Glomerular visceral epithelial cell (primary cell): ENCODE measurements at regions not wholly inside any gene's neighbourhood (a gene's known extent, or its start where the extent isn't known, plus 50 kb on each side); places are given as distances from the start of the nearest gene placed in this dataset.

Experiments
- DNase-seq: peaks from one replicate; pipeline ENCODE4 v3.0.0-alpha.2; 2016; ENCODE audit errors: extremely low spot score

GRCh38 chr2:193349642-193350041 lies 1154.9 kb upstream of the TMEFF2 start:
- DNase-seq: no peak

DNA sequence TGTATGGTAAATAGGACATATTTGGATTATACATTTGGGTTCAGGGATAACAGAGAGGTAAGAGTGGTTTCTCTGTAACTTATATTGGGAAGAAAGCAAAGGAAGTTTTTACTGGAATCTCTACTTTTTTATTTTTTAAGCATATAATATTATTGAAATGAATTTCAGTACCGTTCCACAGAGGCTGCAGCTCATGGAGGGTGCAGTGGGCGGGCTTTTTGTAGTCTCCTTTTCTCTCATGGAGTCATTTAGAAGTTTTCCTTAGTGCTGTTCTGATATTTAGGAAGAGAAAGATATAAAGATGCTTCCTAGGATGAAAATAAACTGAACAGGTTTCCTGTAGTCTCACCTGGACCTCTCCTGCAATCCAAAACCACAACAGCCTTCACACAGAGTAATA lies 1153.3 kb upstream of the TMEFF2 start:
- DNase-seq: no peak

GRCh38 chr2:193336781-193337180 lies 1142.0 kb upstream of the TMEFF2 start:
- DNase-seq: no peak

- DNase-seq: no peak
These were observed 1139.7 kb upstream of the TMEFF2 start for GRCh38 chr2:193334401-193334800.

GRCh38 chr2:193333539-193333938 lies 1138.8 kb upstream of the TMEFF2 start:
- DNase-seq: no peak

DNA sequence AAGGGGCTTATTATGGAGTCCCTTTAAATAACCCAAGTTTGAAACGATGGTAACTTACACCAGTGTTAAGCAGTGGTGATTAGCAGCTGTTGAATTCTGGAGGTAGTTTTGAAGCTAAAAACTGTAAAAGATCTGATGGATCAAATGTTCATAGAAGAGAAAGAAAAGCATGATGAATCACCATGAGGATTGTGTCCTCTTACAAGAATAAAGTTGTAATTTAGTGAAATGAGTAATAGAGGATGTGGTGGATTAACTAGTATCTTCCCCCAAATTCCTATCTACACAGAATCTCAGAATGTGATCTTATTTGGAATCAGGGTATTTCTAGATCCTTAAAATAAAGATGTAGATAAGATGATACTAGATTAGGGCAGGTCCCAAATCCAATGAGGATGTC lies 1138.2 kb upstream of the TMEFF2 start:
- DNase-seq: no peak

DNA sequence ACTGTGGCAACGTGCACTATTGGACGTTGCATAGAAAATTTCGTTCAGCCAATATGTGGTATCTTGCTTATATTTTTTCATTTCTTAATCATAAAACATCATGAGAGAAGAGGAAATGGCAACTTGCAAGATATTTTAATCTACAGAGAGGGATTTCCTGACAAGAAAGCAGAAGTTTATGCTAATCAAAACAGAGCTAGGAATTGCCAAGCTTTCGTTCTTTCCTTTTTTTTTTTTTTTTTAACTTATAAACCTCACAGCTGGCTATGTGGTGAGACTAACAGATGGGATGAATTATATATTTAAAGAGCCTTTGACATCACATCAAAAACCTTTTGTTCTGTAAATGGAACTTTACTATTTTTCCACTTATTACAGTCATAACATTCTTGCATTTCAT lies 1136.9 kb upstream of the TMEFF2 start:
- DNase-seq: no peak

DNA sequence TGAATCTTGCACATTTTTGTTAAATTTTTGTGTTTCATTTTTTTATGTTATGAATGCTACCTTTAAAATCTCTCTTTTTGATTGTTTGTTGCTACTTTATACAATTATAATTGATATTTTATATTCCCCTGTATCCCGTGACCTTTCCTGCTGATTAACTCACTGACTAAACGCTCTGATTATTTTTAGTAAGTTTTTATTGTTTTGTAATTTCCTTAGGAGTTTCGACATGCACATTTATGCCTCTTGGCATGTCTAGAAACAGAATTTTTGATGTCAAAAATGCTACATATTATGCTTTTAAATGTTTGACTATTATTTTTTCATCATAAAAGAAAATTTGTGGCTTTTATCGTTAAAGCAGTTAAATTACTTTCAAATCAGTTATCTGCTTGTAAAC lies 1131.6 kb upstream of the TMEFF2 start:
- DNase-seq: no peak

DNA sequence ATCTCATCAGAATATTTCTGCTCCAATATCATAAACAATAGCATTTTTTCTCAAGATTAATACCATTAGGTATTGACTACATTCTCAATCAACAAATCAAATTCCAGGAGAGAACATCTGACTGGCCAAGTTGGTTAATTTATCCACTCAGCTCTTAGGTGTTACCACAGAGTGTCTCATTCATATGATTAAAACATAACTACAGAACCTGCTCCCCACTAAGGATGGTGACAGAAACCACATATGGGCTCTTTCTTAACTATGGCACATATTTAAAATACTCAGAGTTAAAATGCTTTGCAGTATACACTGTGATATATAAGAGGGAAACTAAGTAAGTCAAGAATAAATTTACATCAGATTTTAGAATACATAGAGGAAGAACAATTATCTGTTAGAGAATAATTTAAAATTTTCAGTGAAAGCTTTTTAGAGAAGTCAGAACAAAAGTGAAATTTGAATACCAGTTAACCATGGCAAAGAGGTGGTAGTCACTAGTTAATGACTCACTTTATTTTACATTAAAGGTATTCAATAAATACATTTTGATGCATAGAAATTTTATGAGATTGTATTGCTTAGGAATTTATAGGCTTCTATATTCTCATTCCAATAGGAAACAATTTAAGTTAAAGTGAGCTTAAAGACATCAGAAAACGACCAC lies 1120.8 kb upstream of the TMEFF2 start:
- DNase-seq: no peak

- DNase-seq: no peak
These were observed 1108.7 kb upstream of the TMEFF2 start for GRCh38 chr2:193303464-193303863.

DNA sequence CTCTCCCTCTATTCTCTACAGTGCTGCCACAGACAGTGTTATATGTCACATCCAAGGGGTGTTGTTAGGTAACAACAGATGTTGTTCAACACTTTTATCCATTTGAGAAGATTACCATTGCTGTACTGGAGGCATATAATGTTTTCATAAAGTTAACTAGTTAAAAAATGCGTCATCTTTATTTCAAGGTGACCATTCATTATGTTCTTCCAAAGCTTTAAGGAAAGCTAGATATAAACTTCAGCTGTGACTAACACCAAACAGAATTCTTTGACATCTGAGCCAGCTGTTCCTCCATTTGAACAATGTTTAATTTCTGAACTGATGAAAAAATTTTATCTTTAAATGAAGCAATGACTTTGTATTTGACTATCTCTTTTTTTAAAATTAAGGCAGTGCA lies 1099.6 kb upstream of the TMEFF2 start:
- no peak for DNase-seq

DNA sequence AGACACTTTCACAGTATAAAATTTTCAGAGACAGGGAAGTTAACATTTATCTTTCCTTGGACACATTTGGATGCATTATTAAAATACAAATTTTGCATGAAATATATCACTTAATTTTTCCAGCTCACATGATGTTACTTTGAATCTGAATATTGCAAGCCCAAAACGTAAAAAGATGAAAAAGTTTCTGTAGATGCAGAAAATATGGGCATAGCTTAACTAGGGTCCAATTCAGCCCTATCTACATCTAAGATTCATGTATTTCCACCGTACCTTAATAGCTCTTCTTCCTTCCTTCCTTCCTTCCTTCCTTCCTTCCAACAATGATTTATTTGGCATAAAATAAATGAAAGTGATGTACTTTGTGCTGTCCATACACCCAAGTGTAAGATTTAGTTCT lies 1084.6 kb upstream of the TMEFF2 start:
- DNase-seq: no peak

GRCh38 chr2:193276988-193277387 lies 1082.3 kb upstream of the TMEFF2 start:
- no peak for DNase-seq

DNA sequence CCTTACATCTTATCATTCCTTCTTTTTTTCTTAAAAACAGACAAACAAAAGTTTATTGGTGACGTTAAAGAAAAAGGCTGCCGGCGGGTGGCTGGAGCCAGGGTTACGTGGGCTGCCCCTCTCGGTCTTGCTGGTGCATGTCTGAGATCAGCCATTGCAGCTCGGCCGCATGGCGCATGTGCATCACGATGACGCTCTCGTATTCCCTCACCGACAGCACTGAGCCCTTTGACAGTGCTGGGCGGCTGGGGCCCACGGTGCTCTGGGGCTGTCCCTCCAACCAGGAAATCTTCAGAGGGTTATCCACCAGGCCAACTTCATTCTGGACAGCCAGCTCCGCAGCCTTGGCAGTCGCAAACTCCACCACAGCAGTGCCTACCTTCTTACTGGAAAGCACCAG lies 1081.8 kb upstream of the TMEFF2 start:
- DNase-seq: no peak

GRCh38 chr2:193276069-193276468 lies 1081.3 kb upstream of the TMEFF2 start:
- no peak for DNase-seq

DNA sequence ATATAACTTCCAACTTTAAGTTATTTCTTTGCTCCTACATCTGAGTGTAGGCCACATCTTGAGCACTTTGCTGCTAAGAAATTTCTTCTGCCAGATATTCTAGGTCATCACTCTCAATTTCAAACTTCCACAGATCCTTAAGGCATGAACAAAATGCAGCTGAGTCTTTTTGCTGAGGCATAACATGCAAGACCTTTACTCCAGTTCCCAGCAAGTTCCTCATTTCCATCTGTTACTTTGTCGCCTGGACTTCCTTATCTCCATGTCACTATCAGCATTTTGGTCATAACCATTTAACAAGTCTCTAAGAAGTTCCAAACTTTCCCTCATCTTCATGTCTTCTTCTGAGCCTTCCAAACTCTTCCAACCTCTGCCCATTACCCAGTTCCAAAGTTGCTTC lies 1077.3 kb upstream of the TMEFF2 start:
- DNase-seq: no peak

GRCh38 chr2:193270816-193271215 lies 1076.1 kb upstream of the TMEFF2 start:
- DNase-seq: no peak

DNA sequence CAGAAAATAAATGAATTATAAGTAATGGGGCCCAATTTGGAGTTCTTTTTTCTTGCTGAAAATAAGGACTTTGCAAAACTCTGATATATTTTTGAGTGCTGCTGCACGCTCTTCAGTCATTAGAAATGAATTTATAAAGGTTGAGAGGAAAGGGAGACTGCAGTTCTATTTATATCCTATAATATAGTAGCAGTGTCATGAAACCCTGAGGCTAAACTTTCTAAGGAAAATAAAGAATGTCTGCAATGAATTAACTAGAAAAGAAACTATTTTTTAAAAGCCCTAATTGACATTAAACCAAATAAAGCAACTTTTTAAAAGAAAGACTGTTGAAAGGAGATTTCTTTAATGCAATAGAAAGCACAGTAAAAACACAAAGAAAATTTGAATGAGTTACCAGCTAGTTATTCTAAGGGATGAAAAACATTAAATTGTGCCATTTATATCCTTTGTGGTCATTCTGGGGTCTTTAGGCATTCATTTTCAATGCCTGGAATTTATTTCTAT lies 1072.8 kb upstream of the TMEFF2 start:
- no peak for DNase-seq

- no peak for DNase-seq
These were observed 1058.3 kb upstream of the TMEFF2 start for GRCh38 chr2:193253014-193253530.

- no peak for DNase-seq
These were observed 1057.2 kb upstream of the TMEFF2 start for GRCh38 chr2:193251909-193252308.

- no peak for DNase-seq
These were observed 1055.7 kb upstream of the TMEFF2 start for GRCh38 chr2:193250389-193250788.

GRCh38 chr2:193240752-193241151 lies 1046.0 kb upstream of the TMEFF2 start:
- DNase-seq: no peak

- no peak for DNase-seq
These were observed 1036.9 kb upstream of the TMEFF2 start for GRCh38 chr2:193231634-193232033.

DNA sequence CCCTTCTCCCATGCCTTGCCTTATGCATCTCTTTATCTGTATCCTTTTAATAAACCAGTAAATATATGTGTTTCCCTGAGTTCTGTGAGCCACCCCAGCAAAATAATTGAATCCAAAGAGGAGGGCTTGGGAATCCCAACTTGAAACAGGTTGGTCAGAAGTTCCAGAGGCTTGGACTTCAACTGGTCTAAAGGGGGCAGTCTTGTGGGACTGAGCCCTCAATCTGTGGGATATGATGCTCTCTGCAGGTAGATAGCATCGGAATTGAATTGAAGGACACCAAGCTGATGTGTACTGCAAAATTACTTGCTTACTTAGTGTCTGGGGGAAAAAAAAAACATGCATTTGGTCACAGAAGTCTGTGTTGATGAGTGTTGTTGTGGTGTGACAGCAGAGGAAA lies 1033.5 kb upstream of the TMEFF2 start:
- no peak for DNase-seq
